Gastroesophageal sphincter (tissue), 3 donors: ENCODE measurements at regions not wholly inside any gene's neighbourhood (a gene's known extent, or its start where the extent isn't known, plus 50 kb on each side); places are given as distances from the start of the nearest gene placed in this dataset.

Source experiments
- CTCF ChIP-seq, 4 experiments: fragments of 200-600 bp in 2 of 4; fragments of 450-650 bp in 2 of 4; sonication (generic) in 1 of 4; IDR thresholded peaks; one replicate each; pipeline ENCODE4 v1.5.1; 2017 to 2019; ENCODE audit warnings: antibody characterized with exemption in 4 of 4, mild to moderate bottlenecking in 2 of 4, moderate library complexity in 2 of 4
- POLR2A ChIP-seq, 2 donors: fragments of 450-650 bp; IDR thresholded peaks; one replicate each; pipeline ENCODE4 v1.6.1; 2017; ENCODE audit warnings: antibody characterized with exemption in 2 of 2, mild to moderate bottlenecking in 2 of 2, moderate library complexity in 1 of 2
- POLR2AphosphoS5 ChIP-seq: sonication (generic); formaldehyde crosslinking; IDR thresholded peaks from one replicate; pipeline ENCODE4 v1.6.1; 2017; ENCODE audit warnings: antibody characterized with exemption

DNA sequence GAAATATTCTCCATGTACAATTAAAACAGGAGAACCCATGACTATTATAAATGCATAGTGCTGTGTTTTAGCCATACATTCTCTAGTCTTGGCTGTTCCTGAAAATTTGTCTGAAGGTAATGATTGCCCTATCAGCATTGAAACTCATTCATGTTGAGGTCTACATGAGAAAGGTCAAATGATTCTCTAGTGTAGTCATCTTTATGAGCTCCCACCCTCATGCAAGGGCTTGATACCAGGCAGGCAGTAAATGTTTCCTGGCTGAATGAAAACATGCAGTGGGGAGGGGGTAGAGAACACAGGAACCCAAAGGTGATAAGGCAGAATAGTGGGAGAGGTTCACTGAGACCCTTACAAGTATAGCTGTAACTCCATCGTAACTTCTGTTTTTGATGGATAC lies 424.3 kb downstream of the COG6 start:
- TF ChIP-seq CTCF (IDR thresholded peaks at IDR 0.05) (no peak), POLR2A (IDR thresholded peaks at IDR 0.05) (no peak), POLR2AphosphoS5 (no peak)
